SKM-1 (cell line): ENCODE measurements at regions not wholly inside any gene's neighbourhood (a gene's known extent, or its start where the extent isn't known, plus 50 kb on each side); places are given as distances from the start of the nearest gene placed in this dataset.
"Not testable (repeated sequence)": the region's sequence is repeated elsewhere in the genome, so short reads cannot be mapped to it uniquely, and the experiment has no call there.

Experiments
- DNase-seq: peaks from one replicate; lab custom pipeline; 2025; ENCODE audit not compliant: unreplicated experiment; lab: John Stamatoyannopoulos, UW

GRCh38 chr12:65673732-65674131, 150.6 kb upstream of the HMGA2 start:
- DNase-seq, result no peak

DNA sequence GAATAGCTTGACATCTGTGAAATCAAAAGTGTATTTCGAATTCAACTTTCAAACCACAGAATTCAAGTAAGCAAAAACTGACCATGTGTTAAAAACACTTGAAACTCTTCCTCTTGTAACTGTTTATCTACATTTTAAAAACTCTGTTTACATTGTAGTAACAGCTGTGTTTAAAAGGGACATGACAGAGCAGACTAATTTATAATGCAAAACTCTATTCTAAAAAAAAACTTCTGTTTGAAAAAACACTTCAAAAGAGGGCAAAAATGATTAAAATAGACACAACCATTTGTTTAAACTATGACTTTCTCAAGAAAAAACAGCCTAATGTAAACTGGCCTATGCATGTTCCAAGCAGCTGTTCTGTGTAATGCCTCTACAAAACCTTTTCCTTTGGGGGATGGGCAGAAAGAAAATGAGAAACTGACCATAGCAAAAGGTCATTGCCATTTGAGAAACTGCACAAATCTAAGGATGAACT, 149.1 kb upstream of the HMGA2 start:
- no peak for DNase-seq

DNA sequence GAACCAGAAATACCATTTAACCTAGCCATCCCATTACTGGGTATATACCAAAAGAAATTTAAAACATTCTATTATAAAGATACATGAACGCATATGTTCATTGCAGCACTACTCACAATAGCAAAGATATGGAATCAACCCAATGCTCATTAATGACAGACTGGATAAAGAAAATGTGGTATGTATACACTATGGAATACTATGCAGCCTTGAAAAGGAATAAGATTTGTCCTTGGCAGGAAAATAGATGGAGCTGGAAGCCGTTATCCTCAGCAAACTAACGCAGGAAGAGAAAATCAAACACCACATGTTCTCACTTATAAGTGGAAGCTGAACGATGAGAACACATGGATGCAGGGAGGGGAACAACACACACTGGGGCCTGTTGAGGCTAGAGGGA, 146.1 kb upstream of the HMGA2 start:
- DNase-seq, result not testable (repeated sequence)

GRCh38 chr12:65681226-65681625, 143.1 kb upstream of the HMGA2 start:
- no peak for DNase-seq

- DNase-seq, result no peak
Observed at GRCh38 chr12:65682112-65682511, 142.2 kb upstream of the HMGA2 start.

DNA sequence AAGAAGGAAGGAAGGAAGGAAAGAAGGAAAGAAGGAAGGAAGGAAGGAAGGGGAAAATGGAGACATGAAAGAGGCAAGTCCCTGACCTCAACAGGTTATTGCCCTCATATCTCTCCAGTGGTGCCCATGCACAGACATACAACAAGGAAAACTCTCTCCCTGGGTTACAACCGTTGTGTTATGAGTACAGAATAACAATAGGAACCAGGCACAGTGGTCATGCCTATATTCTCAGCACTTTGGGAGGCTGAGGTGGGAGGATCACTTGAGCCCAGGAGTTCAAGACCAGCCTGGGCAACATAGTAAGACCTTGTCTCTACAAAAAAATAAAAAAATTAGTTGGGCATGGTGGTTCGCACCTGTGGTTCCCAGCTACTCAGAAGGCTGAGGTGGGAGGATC, 139.4 kb upstream of the HMGA2 start:
- DNase-seq, result no peak

- no peak for DNase-seq
Observed at GRCh38 chr12:65685514-65685913, 138.8 kb upstream of the HMGA2 start.

DNA sequence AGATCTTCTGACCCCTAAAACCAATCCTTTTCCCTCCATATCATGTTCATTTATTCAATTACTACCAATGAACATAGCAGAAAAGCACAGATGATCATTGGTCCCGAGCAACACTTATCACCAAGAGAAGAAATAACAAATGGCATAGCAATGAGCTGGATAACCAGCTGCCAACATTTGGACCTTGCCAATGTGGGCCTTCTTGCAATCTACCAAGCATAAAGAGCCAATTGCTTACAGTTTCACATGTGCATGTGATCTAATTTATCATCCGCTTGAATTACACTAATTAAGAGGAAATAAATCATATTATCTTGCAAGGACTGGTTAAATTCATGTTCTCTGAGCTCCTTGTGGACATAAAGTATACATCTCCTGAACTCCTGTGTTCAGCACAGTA, 134.8 kb upstream of the HMGA2 start:
- no peak for DNase-seq

- DNase-seq, result no peak
Observed at GRCh38 chr12:65690477-65690876, 133.8 kb upstream of the HMGA2 start.

DNA sequence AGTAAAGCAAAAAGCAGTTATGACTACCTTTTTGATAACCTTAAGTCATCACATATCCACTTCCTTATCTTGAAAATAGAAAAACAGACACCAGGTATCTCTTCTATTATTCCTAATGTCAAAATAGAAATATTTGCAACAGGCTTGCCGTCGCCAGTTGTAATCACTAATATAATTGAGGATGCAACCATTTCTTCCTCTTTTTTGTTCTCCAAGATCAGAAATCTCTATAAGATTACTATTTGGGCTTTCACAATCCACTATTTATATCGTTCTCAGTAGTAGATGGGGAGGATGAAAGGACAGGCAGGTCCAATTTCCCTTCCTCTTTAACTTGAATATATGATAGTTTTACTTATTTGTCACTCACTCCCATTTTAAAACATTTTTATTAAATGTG, 130.2 kb upstream of the HMGA2 start:
- DNase-seq, result no peak

- DNase-seq, result no peak
Observed at GRCh38 chr12:65695113-65695865, 129.0 kb upstream of the HMGA2 start.

DNA sequence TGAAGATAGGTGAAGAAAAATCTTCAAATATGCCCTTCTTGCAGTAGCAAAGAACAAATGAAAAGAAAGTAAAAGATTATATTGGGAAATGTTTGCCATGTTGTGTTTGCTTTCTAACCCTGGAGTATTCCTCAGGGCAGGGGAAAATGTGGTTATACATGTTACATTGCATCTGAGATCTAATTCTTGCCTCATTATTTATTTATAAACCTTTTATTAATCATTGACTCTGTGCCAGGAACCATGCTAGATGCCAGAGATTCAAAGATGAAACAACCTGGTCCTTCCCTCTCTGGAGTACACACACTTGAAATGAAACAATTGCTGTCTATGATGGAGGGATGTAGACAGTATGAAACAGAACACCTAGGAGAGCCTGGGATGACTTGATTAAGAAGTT, 128.1 kb upstream of the HMGA2 start:
- DNase-seq, result no peak

DNA sequence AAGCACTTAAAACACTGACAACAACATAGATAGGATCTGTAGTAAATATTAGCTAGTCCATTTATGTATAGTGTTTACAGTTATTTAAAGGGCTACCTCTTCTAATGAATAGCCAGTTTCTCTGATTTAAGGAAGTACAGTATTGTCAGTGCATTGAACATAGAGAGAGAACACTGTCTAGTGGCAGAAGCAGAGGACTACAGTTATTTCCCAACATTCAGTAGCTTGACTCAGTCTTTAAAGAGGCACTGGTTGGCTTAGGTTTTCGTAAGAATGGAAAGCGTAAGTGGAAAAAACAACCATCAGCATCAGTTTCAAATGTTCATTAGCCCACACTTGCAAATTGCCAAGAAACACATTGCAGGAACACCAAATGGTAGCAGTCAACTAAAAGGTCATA, 125.0 kb upstream of the HMGA2 start:
- peak; percentile 8 for DNase-seq

DNA sequence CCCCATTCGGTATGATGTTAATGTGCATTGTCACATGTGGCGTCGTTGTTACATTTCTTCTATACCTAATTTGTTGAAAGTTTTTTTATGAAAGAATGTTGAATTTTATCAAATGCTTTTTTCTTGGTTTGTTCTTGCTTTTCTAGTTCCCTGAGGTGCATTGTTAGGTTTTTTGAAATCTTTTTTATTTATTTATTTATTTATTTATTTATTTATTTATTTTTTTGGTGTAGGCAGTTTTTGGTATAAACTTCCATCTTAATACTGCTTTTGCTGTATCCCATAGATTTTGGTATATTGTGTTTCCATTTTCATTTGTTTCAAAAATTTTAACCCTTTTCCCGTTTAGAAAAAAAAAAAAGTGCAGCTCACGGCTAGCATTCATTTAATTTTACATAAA, 121.1 kb upstream of the HMGA2 start:
- no peak for DNase-seq

DNA sequence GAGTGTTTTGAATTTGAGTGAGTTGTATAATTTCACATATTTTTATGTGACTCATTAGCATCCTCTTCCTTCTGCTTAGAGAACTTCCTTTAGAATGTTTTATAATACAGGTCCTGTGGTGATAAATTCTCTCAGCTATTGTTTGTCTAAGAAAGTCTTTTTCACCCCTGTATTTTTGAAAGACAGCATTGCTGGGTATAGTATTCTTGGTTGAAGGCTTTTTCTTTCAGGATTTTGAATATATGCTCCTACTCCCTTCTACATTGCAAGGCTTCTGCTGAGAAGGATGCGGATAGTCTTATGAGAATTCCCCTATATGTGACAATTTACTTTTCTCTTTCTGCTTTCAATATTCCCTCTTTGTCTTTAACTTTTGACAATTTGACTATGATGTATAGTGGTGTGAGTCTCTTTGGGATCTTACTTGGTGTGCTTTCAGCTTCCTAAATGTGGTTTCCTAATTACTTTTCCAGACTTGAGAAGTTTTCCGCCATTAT, 118.9 kb upstream of the HMGA2 start:
- DNase-seq, result no peak

- no peak for DNase-seq
Observed at GRCh38 chr12:65707051-65707450, 117.2 kb upstream of the HMGA2 start.

DNA sequence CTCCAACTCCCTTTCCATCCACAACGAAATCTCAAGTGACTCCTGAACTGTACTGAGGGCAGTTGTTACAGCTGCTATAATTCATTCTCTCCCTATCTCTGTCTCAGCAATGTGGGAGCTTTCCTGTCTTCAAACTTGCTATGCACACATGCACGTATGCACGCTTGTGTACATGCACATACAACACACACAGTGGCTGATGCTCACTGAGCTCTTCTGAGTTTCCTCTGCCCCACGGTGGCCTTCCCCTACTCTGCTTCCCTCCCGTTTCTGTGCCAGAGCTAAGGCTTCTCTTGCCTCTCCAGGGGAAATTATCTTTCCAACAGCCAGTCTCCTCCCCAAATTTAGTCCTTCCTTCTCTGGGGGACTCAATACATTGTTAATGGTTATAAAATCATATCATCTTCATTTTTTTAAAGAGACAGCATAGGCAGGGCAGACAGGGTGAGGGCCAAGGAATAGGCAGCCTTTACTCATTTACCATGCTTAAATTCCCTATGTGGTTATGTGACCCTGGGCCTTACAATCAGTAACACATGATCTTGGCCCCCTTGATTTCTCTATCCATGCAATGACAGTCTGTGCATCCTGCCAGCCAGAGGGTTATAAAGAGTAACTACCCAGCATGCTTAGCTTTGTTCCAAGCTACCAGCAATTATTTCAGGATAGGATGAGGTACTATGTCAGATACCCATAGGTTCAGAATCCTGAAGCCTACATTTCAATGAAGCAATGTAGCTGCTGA, 111.9 kb upstream of the HMGA2 start:
- no peak for DNase-seq

GRCh38 chr12:65715961-65716360, 108.3 kb upstream of the HMGA2 start:
- DNase-seq, result no peak

DNA sequence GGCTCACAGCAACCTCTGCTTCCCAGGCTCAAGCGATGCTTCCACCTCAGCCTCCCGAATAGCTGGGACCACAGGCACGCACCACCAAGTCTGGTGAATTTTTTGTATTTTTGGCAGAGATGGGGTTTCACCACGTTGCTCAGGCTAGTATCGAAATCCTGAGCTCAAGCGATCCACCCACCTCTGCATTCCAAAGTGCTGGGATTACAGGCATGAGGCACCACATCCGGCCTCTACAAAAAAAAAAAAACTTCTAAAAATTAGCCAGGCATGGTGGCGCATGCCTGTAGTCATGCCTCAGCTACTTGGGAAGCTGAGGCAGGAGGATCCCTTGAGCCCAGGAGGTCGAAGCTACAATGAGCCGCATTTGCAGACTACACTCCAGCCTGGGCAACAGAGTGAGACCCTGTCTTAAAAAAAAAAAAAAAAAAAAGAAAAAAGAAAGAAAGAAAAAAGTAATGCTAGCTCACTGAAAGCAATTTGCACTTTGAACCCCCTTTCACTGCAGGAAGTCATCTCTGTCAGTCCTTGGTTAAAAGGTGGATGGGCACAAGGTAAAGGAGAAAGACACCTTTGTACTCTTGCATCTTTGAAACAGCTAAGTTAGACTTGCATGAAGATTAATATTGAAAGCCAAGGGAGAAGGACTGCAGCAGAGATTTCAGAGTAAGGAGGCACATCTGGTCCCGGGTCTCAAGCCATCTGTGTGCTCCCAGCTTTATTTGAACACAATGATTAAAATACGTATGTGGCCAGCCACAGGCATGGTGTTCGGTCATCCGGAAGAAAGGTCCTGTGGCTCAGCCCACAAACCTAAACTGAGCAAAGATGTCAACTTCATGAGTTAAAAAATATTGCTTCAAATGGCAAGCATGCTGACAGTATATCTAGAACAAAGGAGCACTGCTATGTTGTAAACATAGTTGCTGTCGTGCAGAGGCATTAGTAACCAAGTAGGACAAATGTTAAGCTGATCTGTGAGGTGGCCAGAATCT, 103.8 kb upstream of the HMGA2 start:
- no peak for DNase-seq

DNA sequence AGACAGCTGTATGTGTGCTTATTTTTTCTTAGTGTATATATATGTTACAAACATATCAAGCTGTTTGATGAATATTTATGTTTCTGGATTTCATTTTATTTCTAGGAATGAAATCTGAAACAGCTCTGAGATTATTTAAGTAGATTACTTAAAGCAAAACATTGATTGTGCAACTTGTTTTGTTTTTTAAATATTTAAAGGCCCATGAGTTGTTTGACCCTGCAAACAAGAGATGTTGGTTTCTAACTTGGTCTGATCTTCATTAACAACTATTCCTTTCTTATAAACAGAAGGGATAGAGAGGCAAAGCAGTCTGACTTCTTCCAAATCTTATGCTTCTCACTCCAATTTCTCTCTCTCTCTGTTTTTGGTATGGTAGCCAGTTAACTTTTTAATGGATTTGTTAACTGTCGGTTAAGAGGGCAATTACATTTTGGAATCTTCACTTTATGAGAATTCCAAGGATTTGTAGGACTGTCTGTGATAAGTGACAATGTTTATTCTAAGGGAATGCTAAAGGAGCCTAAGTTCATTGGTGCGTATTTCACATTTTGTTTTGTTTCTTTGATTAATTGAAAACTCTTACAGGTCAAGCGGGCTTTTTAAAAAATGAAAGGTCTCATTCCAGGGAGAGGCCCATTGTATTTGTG, 102.6 kb upstream of the HMGA2 start:
- DNase-seq, result no peak

GRCh38 chr12:65725376-65725775, 98.9 kb upstream of the HMGA2 start:
- DNase-seq, result no peak
